BE2C (cell line): ENCODE measurements at regions not wholly inside any gene's neighbourhood (a gene's known extent, or its start where the extent isn't known, plus 50 kb on each side); places are given as distances from the start of the nearest gene placed in this dataset.
"Not testable (repeated sequence)": the region's sequence is repeated elsewhere in the genome, so short reads cannot be mapped to it uniquely, and the experiment has no call there.

Source experiments
- DNase-seq: peaks from one replicate; pipeline ENCODE4 v3.0.0-alpha.2; 2020
- H3K27me3 ChIP-seq: fragments of 250-450 bp; sonication (Bioruptor Pico); 2 replicates; pipeline ENCODE4 v1.5.1; 2020; ENCODE audit warnings: mild to moderate bottlenecking
- H3K36me3 ChIP-seq: fragments of 250-450 bp; sonication (Bioruptor Pico); 2 replicates; pipeline ENCODE4 v1.5.1; 2020; ENCODE audit warnings: mild to moderate bottlenecking
- H3K4me1 ChIP-seq: fragments of 250-450 bp; sonication (Bioruptor Pico); 2 replicates; pipeline ENCODE4 v1.5.1; 2020
- H3K4me3 ChIP-seq: 2 replicates; pipeline ENCODE4 v1.5.1; 2011; ENCODE audit warnings: low read depth, low read length
- H3K9me3 ChIP-seq: fragments of 250-450 bp; sonication (Bioruptor Pico); 2 replicates; pipeline ENCODE4 v1.5.1; 2020
- CTCF ChIP-seq: IDR thresholded peaks from 2 replicates; pipeline ENCODE4 v1.5.1; 2012; ENCODE audit warnings: mild to moderate bottlenecking, low read depth, low read length

DNA sequence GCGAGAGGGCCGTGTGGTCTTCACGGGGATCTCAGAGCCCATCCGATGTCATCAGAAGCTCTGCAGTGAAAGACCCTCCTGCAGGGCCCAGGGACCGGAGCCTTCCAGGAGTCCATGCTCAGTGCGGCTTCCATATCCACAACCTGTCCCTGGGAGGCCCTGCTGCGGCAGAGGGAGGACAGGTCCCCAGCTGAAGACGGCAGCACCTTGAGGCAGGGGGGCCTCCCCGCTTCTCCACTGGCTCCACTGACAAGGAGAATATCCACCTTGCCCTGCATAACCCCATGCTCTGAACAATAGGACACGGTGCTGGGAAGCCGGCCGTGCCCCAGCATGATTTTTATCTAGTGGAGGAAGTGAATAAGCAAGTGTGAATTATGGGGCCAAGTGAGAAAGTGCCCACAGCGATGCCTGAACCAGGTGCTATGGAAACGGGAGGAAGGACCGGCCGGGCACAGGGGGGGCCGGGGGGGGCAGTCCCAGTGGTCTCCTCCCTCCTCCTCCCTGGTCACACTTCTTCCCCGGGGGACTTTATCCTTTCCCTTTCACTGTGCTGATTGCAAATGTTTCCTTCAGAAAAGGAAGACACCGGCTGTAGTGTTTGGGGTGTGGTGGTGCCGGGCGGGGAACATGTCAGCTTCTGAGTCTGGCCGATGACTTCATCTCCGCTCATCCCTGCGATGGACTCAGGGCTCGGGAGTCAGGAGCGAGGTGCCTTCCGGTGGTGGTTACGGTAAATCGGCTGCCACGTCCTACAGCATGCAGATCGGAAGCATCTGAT is 225.1 kb downstream of the ERMARD start:
- H3K27me3 ChIP-seq = no peaks in the 10 kb centered on the region
- H3K9me3 ChIP-seq = no peaks in the 10 kb centered on the region
- no peaks in the 10 kb centered on the region for H3K4me1 ChIP-seq
- no peak for DNase-seq
- H3K4me3 ChIP-seq = no peak overlapping the region
- no peak for TF ChIP-seq CTCF
- H3K36me3 ChIP-seq = no peaks in the 10 kb centered on the region

GRCh38 chr6:169975701-169976100 is 224.3 kb downstream of the ERMARD start:
- Histone ChIP-seq H3K4me3 (no peak overlapping the region), H3K36me3 (no peaks in the 10 kb centered on the region), H3K4me1 (no peaks in the 10 kb centered on the region), H3K9me3 (no peaks in the 10 kb centered on the region), H3K27me3 (no peaks in the 10 kb centered on the region)
- no peak for DNase-seq
- no peak for TF ChIP-seq CTCF

- no peak for TF ChIP-seq CTCF
- no peak for DNase-seq
Measured at GRCh38 chr6:169975286-169975685, 223.9 kb downstream of the ERMARD start.

DNA sequence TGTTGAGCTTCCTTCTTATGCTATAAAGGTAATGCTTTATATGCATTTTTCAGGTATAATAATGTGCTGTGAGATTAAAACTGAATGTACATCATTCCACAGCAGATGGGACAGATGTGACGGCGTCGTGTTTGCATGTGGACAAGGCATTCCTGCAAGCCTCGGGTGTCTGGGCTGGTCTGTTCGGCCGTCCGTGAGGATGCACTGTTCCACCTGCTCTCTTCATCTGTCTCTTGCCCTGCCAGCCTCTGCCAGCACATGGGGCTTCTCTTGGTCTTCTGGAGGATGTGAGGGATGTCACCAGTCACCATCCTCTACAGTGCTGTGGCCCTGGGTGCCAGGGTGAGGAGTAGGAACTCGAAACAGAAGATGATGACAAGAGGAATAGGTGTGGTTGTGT is 223.2 kb downstream of the ERMARD start:
- Histone ChIP-seq H3K27me3 (no peaks in the 10 kb centered on the region), H3K4me1 (no peaks in the 10 kb centered on the region), H3K9me3 (no peaks in the 10 kb centered on the region), H3K36me3 (no peaks in the 10 kb centered on the region), H3K4me3 (no peak overlapping the region)
- no peak for DNase-seq
- TF ChIP-seq CTCF = no peak

More at GRCh38 chr6:169975286-169975685, 223.9 kb downstream of the ERMARD start:
- Histone ChIP-seq H3K4me3 (no peak overlapping the region), H3K4me1 (no peaks in the 10 kb centered on the region), H3K36me3 (no peaks in the 10 kb centered on the region), H3K27me3 (no peaks in the 10 kb centered on the region), H3K9me3 (no peaks in the 10 kb centered on the region)

GRCh38 chr6:169973588-169974467 is 222.4 kb downstream of the ERMARD start:
- not testable (repeated sequence) for H3K9me3 ChIP-seq, DNase-seq, H3K27me3 ChIP-seq, H3K4me3 ChIP-seq, H3K4me1 ChIP-seq, H3K36me3 ChIP-seq

DNA sequence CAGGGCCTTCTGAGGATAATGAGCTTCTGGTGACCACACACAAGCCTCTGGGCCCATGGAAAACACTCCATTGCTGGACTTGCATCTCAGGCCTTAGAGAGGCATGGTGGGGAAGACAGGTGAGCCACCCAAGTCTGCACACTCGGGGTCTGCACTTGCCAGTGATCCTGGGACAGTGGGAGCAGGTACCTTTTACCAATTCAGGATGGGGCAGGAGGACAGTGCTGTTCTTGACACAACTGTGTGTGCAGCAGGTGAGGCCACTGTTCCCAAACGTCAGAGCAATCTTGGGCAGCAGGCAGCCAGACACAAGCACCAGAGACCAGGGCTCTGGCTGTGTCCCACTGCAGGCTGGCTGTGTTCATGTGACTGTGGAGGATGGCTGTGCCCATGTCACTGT is 221.3 kb downstream of the ERMARD start:
- H3K4me3 ChIP-seq = no peak overlapping the region
- H3K27me3 ChIP-seq = no peaks in the 10 kb centered on the region
- no peaks in the 10 kb centered on the region for H3K36me3 ChIP-seq
- H3K4me1 ChIP-seq = no peaks in the 10 kb centered on the region
- DNase-seq = no peak
- no peaks in the 10 kb centered on the region for H3K9me3 ChIP-seq
- no peak for TF ChIP-seq CTCF
